DND-41 (cell line): ENCODE measurements at regions not wholly inside any gene's neighbourhood (a gene's known extent, or its start where the extent isn't known, plus 50 kb on each side); places are given as distances from the start of the nearest gene placed in this dataset.

Experiments used
- ATAC-seq: fragments of 200-7000 bp; cut with Tn5 transposase; 3 replicates; pipeline ENCODE4 v1.9.1; 2021; ENCODE audit warnings: low read depth; ENCODE audit not compliant: insufficient read depth
- DNase-seq: peaks from one replicate; pipeline ENCODE4 v3.0.0-alpha.2; 2020
- H2AFZ ChIP-seq: 2 replicates; pipeline ENCODE4 v1.6.0; 2012; ENCODE audit warnings: low read depth, low read length
- H3K27ac ChIP-seq: 2 replicates; pipeline ENCODE4 v1.5.1; 2012; ENCODE audit warnings: low read length, inconsistent platforms
- H3K27me3 ChIP-seq: fragments of 200-600 bp; sonication (generic); 2 replicates; pipeline ENCODE4 v1.6.0; 2012; ENCODE audit warnings: low read length, mild to moderate bottlenecking, inconsistent platforms; ENCODE audit not compliant: insufficient read depth, poor library complexity
- H3K36me3 ChIP-seq: 2 replicates; pipeline ENCODE4 v1.5.1; 2012; ENCODE audit warnings: low read length, inconsistent platforms; ENCODE audit not compliant: insufficient read depth
- H3K4me1 ChIP-seq: 2 replicates; pipeline ENCODE4 v1.5.1; 2012; ENCODE audit warnings: mild to moderate bottlenecking, low read length; ENCODE audit not compliant: insufficient read depth
- H3K4me2 ChIP-seq: 2 replicates; pipeline ENCODE4 v1.6.0; 2012; ENCODE audit warnings: mild to moderate bottlenecking, moderate library complexity, low read length, inconsistent platforms; ENCODE audit not compliant: insufficient read depth
- H3K4me3 ChIP-seq, 2 experiments: fragments of 200-600 bp in 1 of 2; shearing (Covaris generic) in 1 of 2; 2 replicates each; pipeline ENCODE4 v1.5.1; 2012 to 2016; ENCODE audit warnings: inconsistent platforms in 2 of 2, low read length in 2 of 2, mild to moderate bottlenecking in 2 of 2, low read depth in 1 of 2, moderate library complexity in 1 of 2
- H3K79me2 ChIP-seq: 2 replicates; pipeline ENCODE4 v1.6.0; 2012; ENCODE audit warnings: low read length, inconsistent platforms; ENCODE audit not compliant: insufficient read depth
- H3K9ac ChIP-seq: 2 replicates; pipeline ENCODE4 v1.6.0; 2012; ENCODE audit warnings: low read depth, mild to moderate bottlenecking, inconsistent platforms, low read length, moderate library complexity
- H3K9me3 ChIP-seq: 2 replicates; pipeline ENCODE4 v1.5.1; 2012; ENCODE audit warnings: low read length, moderate library complexity, mild to moderate bottlenecking, inconsistent platforms; ENCODE audit not compliant: insufficient read depth, severe bottlenecking
- H4K20me1 ChIP-seq: 2 replicates; pipeline ENCODE4 v1.6.0; 2012; ENCODE audit warnings: low read length; ENCODE audit not compliant: insufficient read depth
- CTCF ChIP-seq: IDR thresholded peaks from 2 replicates; pipeline ENCODE4 v1.5.1; 2012; ENCODE audit warnings: borderline replicate concordance, low read length, moderate library complexity, mild to moderate bottlenecking; ENCODE audit not compliant: poor library complexity, severe bottlenecking; ENCODE audit errors: extremely low read depth
- EZH2 ChIP-seq: IDR thresholded peaks from 3 replicates; pipeline ENCODE4 v1.6.1; 2012; ENCODE audit warnings: borderline replicate concordance, low read depth, mild to moderate bottlenecking, moderate library complexity, low read length, inconsistent platforms; ENCODE audit not compliant: severe bottlenecking

- Histone ChIP-seq H3K9me3 (no peaks in the 10 kb centered on the region), H3K9ac (no peak overlapping the region), H3K79me2 (no peaks in the 10 kb centered on the region), H2AFZ (no peak overlapping the region), H3K4me1 (no peaks in the 10 kb centered on the region), H4K20me1 (no peaks in the 10 kb centered on the region), H3K27me3 (no peaks in the 10 kb centered on the region), H3K4me3 (no peak overlapping the region), H3K36me3 (no peaks in the 10 kb centered on the region), H3K4me2 (no peak overlapping the region), H3K27ac (no peak overlapping the region)
- DNase-seq (no peak), ATAC-seq (no peak)
- no peak for TF ChIP-seq CTCF
- TF ChIP-seq EZH2: no peak
Observed at GRCh38 chr1:96340686-96341085, 380.9 kb upstream of the PTBP2 start.

GRCh38 chr1:96346719-96347118, 374.9 kb upstream of the PTBP2 start:
- H3K4me3 ChIP-seq: no peak overlapping the region
- ATAC-seq: no peak
- H3K9ac ChIP-seq: no peak overlapping the region
- H3K4me2 ChIP-seq: no peak overlapping the region
- no peaks in the 10 kb centered on the region for H3K79me2 ChIP-seq
- H3K4me1 ChIP-seq: no peaks in the 10 kb centered on the region
- TF ChIP-seq CTCF (no peak), EZH2 (no peak)
- no peaks in the 10 kb centered on the region for H4K20me1 ChIP-seq
- DNase-seq: no peak
- no peaks in the 10 kb centered on the region for H3K9me3 ChIP-seq
- H2AFZ ChIP-seq: no peak overlapping the region
- H3K27me3 ChIP-seq: no peaks in the 10 kb centered on the region
- no peak overlapping the region for H3K27ac ChIP-seq
- H3K36me3 ChIP-seq: no peaks in the 10 kb centered on the region

GRCh38 chr1:96349896-96350295, 371.7 kb upstream of the PTBP2 start:
- Histone ChIP-seq H3K4me1 (no peaks in the 10 kb centered on the region), H3K27ac (no peak overlapping the region), H3K79me2 (no peaks in the 10 kb centered on the region), H3K4me3 (no peak overlapping the region), H3K27me3 (no peaks in the 10 kb centered on the region), H3K4me2 (no peak overlapping the region), H4K20me1 (no peaks in the 10 kb centered on the region), H2AFZ (no peak overlapping the region), H3K9ac (no peak overlapping the region), H3K36me3 (no peaks in the 10 kb centered on the region), H3K9me3 (no peaks in the 10 kb centered on the region)
- ATAC-seq (no peak), DNase-seq (no peak)
- TF ChIP-seq CTCF: no peak
- TF ChIP-seq EZH2: no peak

- Histone ChIP-seq H4K20me1 (no peaks in the 10 kb centered on the region), H2AFZ (no peak overlapping the region), H3K27ac (no peak overlapping the region), H3K27me3 (no peaks in the 10 kb centered on the region), H3K4me3 (no peak overlapping the region), H3K9ac (no peak overlapping the region), H3K9me3 (no peaks in the 10 kb centered on the region), H3K4me2 (no peak overlapping the region), H3K36me3 (no peaks in the 10 kb centered on the region), H3K79me2 (no peaks in the 10 kb centered on the region), H3K4me1 (no peaks in the 10 kb centered on the region)
- ATAC-seq: no peak
- TF ChIP-seq EZH2: no peak
- TF ChIP-seq CTCF: no peak
- no peak for DNase-seq
Observed at GRCh38 chr1:96352733-96353132, 368.9 kb upstream of the PTBP2 start.
